ENCODE measurements at regions not wholly inside any gene's neighbourhood (a gene's known extent, or its start where the extent isn't known, plus 50 kb on each side); places are given as distances from the start of the nearest gene placed in this dataset.

- no peak for TF ChIP-seq CTCF (conservative IDR thresholded peaks at IDR 0.05; ENCODE audit: low read depth, low read length)
- TF ChIP-seq EZH2 (IDR thresholded peaks at IDR 0.05; ENCODE audit: low read length, unreplicated experiment): no peak
These were observed 750.1 kb downstream of the COL12A1 start for GRCh38 chr6:74455786-74456185.
